IMR-90 (cell line): ENCODE measurements at regions not wholly inside any gene's neighbourhood (a gene's known extent, or its start where the extent isn't known, plus 50 kb on each side); places are given as distances from the start of the nearest gene placed in this dataset.

Source experiments
- CHD1 ChIP-seq: IDR thresholded peaks from 2 replicates; pipeline ENCODE4 v1.6.1; 2012; ENCODE audit warnings: low read depth, low read length, improper control_type of control experiment
- CTCF ChIP-seq: conservative IDR thresholded peaks from 2 replicates; pipeline ENCODE4 v1.5.1; 2012; ENCODE audit warnings: mild to moderate bottlenecking, low read depth, low read length, improper control_type of control experiment
- MAFK ChIP-seq: IDR thresholded peaks from 2 replicates; pipeline ENCODE4 v1.6.1; 2012; ENCODE audit warnings: low read depth, low read length, improper control_type of control experiment
- MXI1 ChIP-seq: IDR thresholded peaks from 2 replicates; pipeline ENCODE4 v1.6.1; 2012; ENCODE audit warnings: low read depth, mild to moderate bottlenecking, low read length, moderate library complexity, borderline replicate concordance
- NFE2L2 ChIP-seq: fragments of 150-350 bp; IDR thresholded peaks from 2 replicates; pipeline ENCODE4 v1.6.1; 2016; ENCODE audit warnings: low read depth, mild to moderate bottlenecking, low read length
- POLR2A ChIP-seq: IDR thresholded peaks from 2 replicates; pipeline ENCODE4 v1.6.1; 2012; ENCODE audit warnings: mild to moderate bottlenecking, low read depth, low read length
- RCOR1 ChIP-seq: IDR thresholded peaks from 2 replicates; pipeline ENCODE4 v1.6.1; 2012; ENCODE audit warnings: mild to moderate bottlenecking, low read length, improper control_type of control experiment; ENCODE audit not compliant: insufficient replicate concordance
- RFX5 ChIP-seq: IDR thresholded peaks from 2 replicates; pipeline ENCODE4 v1.8.0; 2012; ENCODE audit warnings: low read depth, mild to moderate bottlenecking, low read length, moderate library complexity
- SMC3 ChIP-seq: fragments of 150-350 bp; IDR thresholded peaks from 2 replicates; pipeline ENCODE4 v1.6.1; 2016; ENCODE audit warnings: low read depth, mild to moderate bottlenecking, antibody characterized with exemption, low read length, moderate library complexity
- TF ChIP-seq, protein P1 (sequence below): fragments of 150-350 bp; IDR thresholded peaks from 2 replicates; pipeline ENCODE4 v1.6.1; 2016; ENCODE audit warnings: low read depth, mild to moderate bottlenecking, low read length, moderate library complexity, borderline replicate concordance

DNA sequence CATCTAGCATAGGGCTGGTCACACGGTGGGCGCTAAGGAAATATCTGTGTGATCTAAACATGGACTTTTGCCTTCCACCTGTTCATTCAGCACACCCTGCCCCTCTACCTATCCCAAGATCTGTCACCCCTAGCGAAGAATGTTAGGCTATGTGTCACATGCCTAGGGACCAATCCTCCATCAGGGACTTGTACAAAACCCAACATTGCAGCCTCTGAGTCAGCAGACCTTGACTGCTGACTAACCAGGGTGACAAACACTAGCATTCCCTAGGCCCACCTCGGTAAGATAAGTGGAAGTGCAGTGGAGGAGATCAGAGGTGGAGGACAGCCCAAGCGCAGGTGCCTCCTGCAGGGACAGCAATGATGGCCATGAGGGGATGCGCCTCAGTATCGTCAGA is 99.2 kb downstream of the SOX11 start:
- TF ChIP-seq MAFK (no peak), POLR2A (no peak), CTCF (no peak), NFE2L2 (no peak), CHD1 (no peak), MXI1 (no peak), RFX5 (no peak), SMC3 (no peak), RCOR1 (no peak)
- TF ChIP-seq, protein P1, sequence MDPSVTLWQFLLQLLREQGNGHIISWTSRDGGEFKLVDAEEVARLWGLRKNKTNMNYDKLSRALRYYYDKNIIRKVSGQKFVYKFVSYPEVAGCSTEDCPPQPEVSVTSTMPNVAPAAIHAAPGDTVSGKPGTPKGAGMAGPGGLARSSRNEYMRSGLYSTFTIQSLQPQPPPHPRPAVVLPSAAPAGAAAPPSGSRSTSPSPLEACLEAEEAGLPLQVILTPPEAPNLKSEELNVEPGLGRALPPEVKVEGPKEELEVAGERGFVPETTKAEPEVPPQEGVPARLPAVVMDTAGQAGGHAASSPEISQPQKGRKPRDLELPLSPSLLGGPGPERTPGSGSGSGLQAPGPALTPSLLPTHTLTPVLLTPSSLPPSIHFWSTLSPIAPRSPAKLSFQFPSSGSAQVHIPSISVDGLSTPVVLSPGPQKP = no peak
